T-helper 9 cell (primary cell): ENCODE measurements at regions not wholly inside any gene's neighbourhood (a gene's known extent, or its start where the extent isn't known, plus 50 kb on each side); places are given as distances from the start of the nearest gene placed in this dataset.
"Not testable (repeated sequence)": the region's sequence is repeated elsewhere in the genome, so short reads cannot be mapped to it uniquely, and the experiment has no call there.

Source experiments
- DNase-seq: peaks from one replicate; pipeline ENCODE4 v3.0.0-alpha.2; 2020

GRCh38 chr17:21517538-21518293, 141.6 kb downstream of the KCNJ12 start:
- no peak for DNase-seq

- no peak for DNase-seq
Observed at GRCh38 chr17:21522755-21523336, 146.7 kb downstream of the KCNJ12 start.

DNA sequence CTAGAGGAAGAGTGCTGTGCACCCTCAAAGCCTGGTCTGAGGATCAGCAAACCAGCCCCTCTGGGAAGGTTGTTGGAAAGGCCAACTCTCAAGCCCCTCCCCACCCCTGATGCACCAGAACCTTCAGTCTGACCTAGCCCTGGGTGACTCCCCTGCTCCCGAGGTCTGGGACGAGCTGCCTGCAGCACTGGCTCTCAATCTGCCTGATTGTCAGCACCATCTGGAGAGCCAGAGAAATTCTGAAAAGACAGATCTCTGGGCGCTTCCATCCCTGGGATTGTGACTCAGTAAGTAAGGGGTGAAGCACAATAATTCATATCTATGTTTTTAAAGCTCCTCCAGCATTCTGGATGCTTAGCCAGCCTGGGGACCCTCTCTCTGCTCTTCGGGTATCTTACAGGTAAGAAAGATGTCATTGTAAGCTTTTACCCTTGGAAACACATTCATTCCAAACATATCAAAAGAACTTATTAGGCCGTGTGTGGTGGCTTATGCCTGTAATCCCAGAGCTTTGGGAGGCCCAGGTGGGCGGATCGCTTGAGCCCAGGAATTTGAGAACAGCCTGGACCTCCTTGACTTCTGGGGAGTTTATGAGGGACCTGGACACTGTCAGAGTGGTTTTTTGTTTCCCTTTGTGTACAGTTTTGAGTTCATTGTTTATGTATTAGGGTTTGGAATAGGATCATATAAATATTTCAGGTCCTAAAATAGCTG, 147.5 kb downstream of the KCNJ12 start:
- no peak for DNase-seq

GRCh38 chr17:21524211-21524591, 148.0 kb downstream of the KCNJ12 start:
- DNase-seq, result no peak

DNA sequence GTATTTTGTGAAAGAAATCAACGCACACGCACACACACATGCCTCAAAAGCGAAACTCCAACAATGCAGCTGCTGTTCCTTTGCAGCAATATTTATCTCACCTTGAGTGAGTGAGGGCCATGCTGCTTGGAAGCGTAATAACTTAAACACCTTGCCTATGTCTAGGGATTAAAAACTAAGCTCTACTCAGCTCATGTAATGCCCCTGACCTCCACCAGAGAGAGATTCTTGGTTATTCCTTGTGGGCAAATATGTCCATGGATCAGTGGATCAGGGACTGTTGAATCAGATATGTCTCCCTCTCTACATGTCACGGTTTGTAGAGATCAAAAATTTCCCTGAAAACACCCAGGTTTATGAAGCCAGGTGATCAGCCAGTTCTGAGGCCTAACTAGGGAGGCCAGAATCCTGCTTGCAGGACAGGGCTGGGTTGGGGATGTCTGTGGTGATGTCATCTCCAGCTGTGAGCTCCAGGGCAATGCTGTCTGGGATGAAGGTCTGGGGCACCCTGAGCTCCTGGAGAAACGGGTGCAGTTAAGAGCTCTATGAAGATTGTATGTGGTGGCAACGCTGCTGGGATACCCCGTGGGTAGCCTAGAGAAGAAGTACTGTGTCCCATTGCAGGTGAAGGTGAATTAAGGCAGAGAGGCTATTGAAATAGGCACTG, 149.4 kb downstream of the KCNJ12 start:
- no peak for DNase-seq

DNA sequence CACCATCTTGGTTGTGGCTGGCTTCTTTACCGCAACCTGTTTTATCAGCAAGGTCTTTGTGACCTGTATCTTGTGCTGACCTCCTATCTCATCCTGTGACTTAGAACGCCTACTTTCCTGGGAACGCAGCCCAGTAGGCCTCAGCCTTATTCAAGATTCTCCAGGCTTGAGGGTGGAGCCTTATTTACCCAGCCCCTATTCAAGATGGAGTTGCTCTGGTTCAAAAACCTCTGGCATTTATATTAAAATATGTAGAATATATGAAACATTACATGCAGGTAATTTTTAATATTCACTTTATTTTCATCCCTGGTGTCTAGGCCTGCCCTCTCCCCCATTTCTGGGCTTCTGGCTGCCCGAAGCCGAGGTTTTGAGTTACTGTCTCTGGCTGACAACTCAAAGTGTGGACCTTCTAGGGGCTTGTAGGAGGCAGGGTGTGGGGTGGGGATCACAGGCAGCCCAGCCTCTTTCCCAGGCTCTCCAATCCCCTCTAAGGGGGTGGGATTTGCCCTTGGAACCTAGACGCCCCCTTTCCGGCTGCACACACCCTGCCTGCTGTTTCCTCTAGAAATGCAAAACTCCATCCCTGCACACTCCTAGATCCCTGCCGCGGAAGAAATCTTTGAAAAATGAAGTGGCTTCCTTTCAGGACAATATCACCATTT, 152.0 kb downstream of the KCNJ12 start:
- DNase-seq, result no peak

- DNase-seq, result no peak
Observed at GRCh38 chr17:21530311-21530710, 154.2 kb downstream of the KCNJ12 start.

- no peak for DNase-seq
Observed at GRCh38 chr17:21530841-21531240, 154.7 kb downstream of the KCNJ12 start.

GRCh38 chr17:21532763-21533385, 156.7 kb downstream of the KCNJ12 start:
- DNase-seq, result no peak

GRCh38 chr17:21535686-21536375, 156.5 kb upstream of the KCNJ18 start:
- DNase-seq, result no peak

- DNase-seq, result no peak
Observed at GRCh38 chr17:21537302-21537701, 155.0 kb upstream of the KCNJ18 start.

DNA sequence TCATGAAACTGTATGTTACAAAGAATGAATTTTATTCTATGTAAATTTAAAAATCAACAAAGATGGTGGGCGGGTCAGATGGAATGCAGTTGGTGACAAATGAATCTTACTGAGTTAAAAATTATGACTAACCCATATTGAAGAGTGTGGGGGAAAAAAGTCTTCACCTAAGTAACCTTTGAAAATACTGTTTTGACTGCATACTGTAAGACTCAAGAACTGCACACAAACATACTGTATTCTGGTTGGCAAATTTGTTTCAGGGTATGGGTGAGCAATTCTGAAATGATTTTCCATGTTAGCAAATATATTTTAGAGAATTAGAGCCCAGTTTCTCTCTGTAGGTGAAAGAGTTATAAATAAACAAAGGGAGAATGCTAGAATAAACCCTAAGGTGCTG, 153.7 kb upstream of the KCNJ18 start:
- no peak for DNase-seq

DNA sequence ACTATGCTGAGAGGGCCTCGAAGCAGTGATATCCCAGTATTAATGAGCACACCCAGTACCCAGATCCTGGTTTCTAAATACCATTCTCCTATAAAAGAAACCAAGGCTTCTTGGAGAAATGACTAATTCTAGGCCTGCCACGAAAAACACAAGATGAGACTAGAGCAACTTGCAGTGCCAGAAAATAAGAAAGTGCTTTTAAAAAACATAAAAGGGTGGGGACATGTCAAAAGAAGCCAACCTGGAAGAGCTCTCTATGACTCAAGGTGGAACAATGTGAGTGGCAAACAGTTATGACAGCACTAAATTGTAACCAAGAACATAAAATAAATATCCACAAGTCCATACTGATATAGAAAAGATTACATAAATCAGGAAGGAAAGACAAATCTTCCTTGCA, 153.2 kb upstream of the KCNJ18 start:
- no peak for DNase-seq

GRCh38 chr17:21540502-21540901, 151.8 kb upstream of the KCNJ18 start:
- DNase-seq, result no peak

DNA sequence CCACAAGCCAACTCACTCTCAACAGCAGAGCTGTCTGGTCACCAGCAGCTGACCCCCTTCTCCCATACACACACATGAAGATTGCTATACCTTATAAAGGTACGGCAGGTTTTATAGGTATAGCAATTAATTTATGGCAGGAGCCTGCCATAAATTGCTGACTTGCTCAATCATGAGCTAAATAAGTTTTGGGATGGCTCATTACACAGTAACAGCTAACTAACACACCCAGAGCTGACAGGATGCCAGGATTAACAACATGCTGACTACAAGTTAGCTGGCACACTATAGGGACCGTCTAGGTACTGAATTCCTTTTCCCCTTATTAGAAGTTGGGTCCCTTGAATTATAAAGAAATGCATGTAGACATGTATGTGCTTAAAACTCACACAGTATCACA, 150.3 kb upstream of the KCNJ18 start:
- DNase-seq, result no peak

GRCh38 chr17:21542991-21543390, 149.3 kb upstream of the KCNJ18 start:
- no peak for DNase-seq

DNA sequence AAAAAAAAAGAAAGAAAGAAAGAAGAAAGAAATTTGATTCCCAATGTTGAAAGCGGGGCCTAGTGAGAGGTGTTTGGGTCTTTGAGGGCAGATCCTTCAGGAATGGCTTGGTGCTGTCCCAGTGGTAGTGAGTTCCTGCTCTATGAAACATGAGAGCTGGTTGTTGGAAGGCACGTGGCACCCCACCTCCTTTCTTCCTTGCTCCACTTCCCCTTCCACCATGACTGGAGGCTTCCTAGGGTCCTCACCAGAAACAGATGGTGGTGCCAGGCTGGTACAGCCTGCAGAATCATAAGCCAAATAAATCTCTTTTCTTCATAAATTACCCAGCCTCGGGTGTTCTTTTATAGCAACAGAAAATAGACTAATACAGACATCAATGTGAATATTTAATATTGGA, 147.3 kb upstream of the KCNJ18 start:
- DNase-seq, result no peak

GRCh38 chr17:21548236-21548635, 144.1 kb upstream of the KCNJ18 start:
- DNase-seq, result no peak

DNA sequence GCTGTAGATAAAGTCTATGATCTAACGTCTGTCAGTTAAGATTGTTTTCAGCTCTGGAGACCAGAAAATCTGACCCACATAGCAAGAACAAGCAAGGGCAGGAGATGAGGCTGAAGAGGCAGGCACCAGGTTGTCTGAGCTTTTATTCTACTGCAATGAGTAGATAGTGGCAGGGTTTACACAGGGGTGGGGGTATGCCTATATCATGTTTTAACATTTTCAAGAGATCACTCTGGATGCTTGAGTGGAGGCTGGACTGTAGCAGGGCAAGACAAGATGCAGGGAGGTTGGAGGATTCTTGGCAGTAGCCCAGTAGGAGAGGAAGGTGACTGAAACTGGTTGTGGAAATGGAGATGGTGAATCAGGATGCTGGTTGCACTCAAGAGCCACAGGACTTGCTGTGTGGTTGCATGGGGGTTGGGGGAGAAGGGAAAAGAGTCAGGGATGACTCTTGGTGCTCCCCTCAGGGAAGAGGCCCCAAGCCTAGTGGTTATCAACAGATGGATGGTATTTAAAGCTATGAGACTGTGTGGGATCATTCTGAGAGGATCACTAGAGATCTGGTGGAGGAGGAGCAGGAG, 143.1 kb upstream of the KCNJ18 start:
- no peak for DNase-seq

- not testable (repeated sequence) for DNase-seq
Observed at GRCh38 chr17:21550031-21550430, 142.3 kb upstream of the KCNJ18 start.

GRCh38 chr17:21551081-21551881, 141.0 kb upstream of the KCNJ18 start:
- peak; percentile 80 for DNase-seq
